ENCODE measurements at regions not wholly inside any gene's neighbourhood (a gene's known extent, or its start where the extent isn't known, plus 50 kb on each side); places are given as distances from the start of the nearest gene placed in this dataset.

DNA sequence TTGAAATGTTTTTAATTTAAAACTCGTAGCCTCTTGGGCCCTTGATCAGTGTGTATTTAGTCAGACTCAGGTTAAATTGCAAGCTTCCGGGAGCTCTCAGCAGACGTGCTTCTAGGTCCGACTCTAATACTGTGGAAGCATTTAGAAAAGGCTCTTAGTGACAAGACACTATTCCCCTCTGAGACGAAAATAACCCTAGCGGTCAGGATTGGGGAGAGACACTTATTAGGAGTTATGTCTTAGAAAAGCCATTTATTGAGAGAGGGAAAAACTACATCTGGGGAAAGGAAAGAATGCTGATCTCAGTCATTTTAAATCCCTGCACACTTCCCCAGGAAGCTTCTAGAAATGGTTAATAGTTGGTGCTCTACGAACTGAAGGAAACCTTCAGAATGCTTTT, 110.5 kb upstream of the NCK2 start:
- TF ChIP-seq, protein P1, sequence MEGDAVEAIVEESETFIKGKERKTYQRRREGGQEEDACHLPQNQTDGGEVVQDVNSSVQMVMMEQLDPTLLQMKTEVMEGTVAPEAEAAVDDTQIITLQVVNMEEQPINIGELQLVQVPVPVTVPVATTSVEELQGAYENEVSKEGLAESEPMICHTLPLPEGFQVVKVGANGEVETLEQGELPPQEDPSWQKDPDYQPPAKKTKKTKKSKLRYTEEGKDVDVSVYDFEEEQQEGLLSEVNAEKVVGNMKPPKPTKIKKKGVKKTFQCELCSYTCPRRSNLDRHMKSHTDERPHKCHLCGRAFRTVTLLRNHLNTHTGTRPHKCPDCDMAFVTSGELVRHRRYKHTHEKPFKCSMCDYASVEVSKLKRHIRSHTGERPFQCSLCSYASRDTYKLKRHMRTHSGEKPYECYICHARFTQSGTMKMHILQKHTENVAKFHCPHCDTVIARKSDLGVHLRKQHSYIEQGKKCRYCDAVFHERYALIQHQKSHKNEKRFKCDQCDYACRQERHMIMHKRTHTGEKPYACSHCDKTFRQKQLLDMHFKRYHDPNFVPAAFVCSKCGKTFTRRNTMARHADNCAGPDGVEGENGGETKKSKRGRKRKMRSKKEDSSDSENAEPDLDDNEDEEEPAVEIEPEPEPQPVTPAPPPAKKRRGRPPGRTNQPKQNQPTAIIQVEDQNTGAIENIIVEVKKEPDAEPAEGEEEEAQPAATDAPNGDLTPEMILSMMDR (IDR thresholded peaks at IDR 0.05; ENCODE audit: low read depth, low read length, poor library complexity, severe bottlenecking), result no peak
- no peak for TF ChIP-seq EZH2phosphoT487 (IDR thresholded peaks at IDR 0.05; ENCODE audit: borderline replicate concordance, low read length)

Measured in DOHH2 (cell line).